ENCODE measurements at regions not wholly inside any gene's neighbourhood (a gene's known extent, or its start where the extent isn't known, plus 50 kb on each side); places are given as distances from the start of the nearest gene placed in this dataset.
"Not testable (repeated sequence)": the region's sequence is repeated elsewhere in the genome, so short reads cannot be mapped to it uniquely, and the experiment has no call there.

GRCh38 chr21:9663914-9664729 lies 857.3 kb upstream of the TPTE start:
- not testable (repeated sequence) for H3K36me3 ChIP-seq (ENCODE audit: insufficient read depth, low read length); H3K9ac ChIP-seq (ENCODE audit: low read length); H3K4me2 ChIP-seq (ENCODE audit: low read depth, low read length, poor library complexity, severe bottlenecking); H2AFZ ChIP-seq (ENCODE audit: low read length); H3K27ac ChIP-seq (ENCODE audit: low read length); H3K27me3 ChIP-seq (ENCODE audit: low read length); H3K4me1 ChIP-seq (ENCODE audit: low read length); H3K9me2 ChIP-seq (replicated peaks; ENCODE audit: insufficient read depth, low read length); H4K20me1 ChIP-seq (ENCODE audit: insufficient read depth, low read depth, low read length); DNase-seq; H3K79me2 ChIP-seq (ENCODE audit: low read length); H3K9me3 ChIP-seq (ENCODE audit: low read length); H3K4me3 ChIP-seq (ENCODE audit: low read length)

GRCh38 chr21:9675811-9676210 lies 845.6 kb upstream of the TPTE start:
- H3K36me3 ChIP-seq (ENCODE audit: insufficient read depth, low read length); H4K20me1 ChIP-seq (ENCODE audit: insufficient read depth, low read depth, low read length); H3K4me2 ChIP-seq (ENCODE audit: low read depth, low read length, poor library complexity, severe bottlenecking); H3K4me1 ChIP-seq (ENCODE audit: low read length); H3K79me2 ChIP-seq (ENCODE audit: low read length); H3K9me2 ChIP-seq (replicated peaks; ENCODE audit: insufficient read depth, low read length); H3K4me3 ChIP-seq (ENCODE audit: low read length); H3K9me3 ChIP-seq (ENCODE audit: low read length); H2AFZ ChIP-seq (ENCODE audit: low read length); H3K27me3 ChIP-seq (ENCODE audit: low read length); H3K27ac ChIP-seq (ENCODE audit: low read length); H3K9ac ChIP-seq (ENCODE audit: low read length); DNase-seq: not testable (repeated sequence)

GRCh38 chr21:9679029-9679428 lies 842.4 kb upstream of the TPTE start:
- H3K27me3 ChIP-seq (ENCODE audit: low read length); H4K20me1 ChIP-seq (ENCODE audit: insufficient read depth, low read depth, low read length); H3K79me2 ChIP-seq (ENCODE audit: low read length); H3K4me3 ChIP-seq (ENCODE audit: low read length); DNase-seq; H3K9me3 ChIP-seq (ENCODE audit: low read length); H3K4me1 ChIP-seq (ENCODE audit: low read length); H2AFZ ChIP-seq (ENCODE audit: low read length); H3K27ac ChIP-seq (ENCODE audit: low read length); H3K36me3 ChIP-seq (ENCODE audit: insufficient read depth, low read length); H3K9me2 ChIP-seq (replicated peaks; ENCODE audit: insufficient read depth, low read length); H3K4me2 ChIP-seq (ENCODE audit: low read depth, low read length, poor library complexity, severe bottlenecking); H3K9ac ChIP-seq (ENCODE audit: low read length): not testable (repeated sequence)

- DNase-seq; H3K36me3 ChIP-seq (ENCODE audit: insufficient read depth, low read length); H4K20me1 ChIP-seq (ENCODE audit: insufficient read depth, low read depth, low read length); H2AFZ ChIP-seq (ENCODE audit: low read length); H3K79me2 ChIP-seq (ENCODE audit: low read length); H3K9me3 ChIP-seq (ENCODE audit: low read length); H3K27ac ChIP-seq (ENCODE audit: low read length); H3K4me1 ChIP-seq (ENCODE audit: low read length); H3K9ac ChIP-seq (ENCODE audit: low read length); H3K27me3 ChIP-seq (ENCODE audit: low read length); H3K4me2 ChIP-seq (ENCODE audit: low read depth, low read length, poor library complexity, severe bottlenecking); H3K9me2 ChIP-seq (replicated peaks; ENCODE audit: insufficient read depth, low read length); H3K4me3 ChIP-seq (ENCODE audit: low read length): not testable (repeated sequence)
These were observed 832.4 kb upstream of the TPTE start for GRCh38 chr21:9688945-9689344.

GRCh38 chr21:9690981-9691380 lies 830.4 kb upstream of the TPTE start:
- H2AFZ ChIP-seq (ENCODE audit: low read length); H3K4me1 ChIP-seq (ENCODE audit: low read length); H4K20me1 ChIP-seq (ENCODE audit: insufficient read depth, low read depth, low read length); H3K4me3 ChIP-seq (ENCODE audit: low read length); H3K27ac ChIP-seq (ENCODE audit: low read length); H3K27me3 ChIP-seq (ENCODE audit: low read length); H3K9me2 ChIP-seq (replicated peaks; ENCODE audit: insufficient read depth, low read length); H3K4me2 ChIP-seq (ENCODE audit: low read depth, low read length, poor library complexity, severe bottlenecking); H3K36me3 ChIP-seq (ENCODE audit: insufficient read depth, low read length); H3K79me2 ChIP-seq (ENCODE audit: low read length); H3K9ac ChIP-seq (ENCODE audit: low read length); DNase-seq; H3K9me3 ChIP-seq (ENCODE audit: low read length): not testable (repeated sequence)

GRCh38 chr21:9695759-9696158 lies 825.6 kb upstream of the TPTE start:
- H3K27ac ChIP-seq (ENCODE audit: low read length); H3K27me3 ChIP-seq (ENCODE audit: low read length); H3K4me2 ChIP-seq (ENCODE audit: low read depth, low read length, poor library complexity, severe bottlenecking); H3K9me3 ChIP-seq (ENCODE audit: low read length); DNase-seq; H2AFZ ChIP-seq (ENCODE audit: low read length); H3K9me2 ChIP-seq (replicated peaks; ENCODE audit: insufficient read depth, low read length); H3K4me1 ChIP-seq (ENCODE audit: low read length); H3K36me3 ChIP-seq (ENCODE audit: insufficient read depth, low read length); H3K79me2 ChIP-seq (ENCODE audit: low read length); H3K9ac ChIP-seq (ENCODE audit: low read length); H3K4me3 ChIP-seq (ENCODE audit: low read length); H4K20me1 ChIP-seq (ENCODE audit: insufficient read depth, low read depth, low read length): not testable (repeated sequence)

- H3K4me3 ChIP-seq (ENCODE audit: low read length); H3K4me2 ChIP-seq (ENCODE audit: low read depth, low read length, poor library complexity, severe bottlenecking); H3K4me1 ChIP-seq (ENCODE audit: low read length); H3K9ac ChIP-seq (ENCODE audit: low read length); H3K27me3 ChIP-seq (ENCODE audit: low read length); H3K36me3 ChIP-seq (ENCODE audit: insufficient read depth, low read length); H3K9me2 ChIP-seq (replicated peaks; ENCODE audit: insufficient read depth, low read length); H3K27ac ChIP-seq (ENCODE audit: low read length); H3K79me2 ChIP-seq (ENCODE audit: low read length); H4K20me1 ChIP-seq (ENCODE audit: insufficient read depth, low read depth, low read length); H2AFZ ChIP-seq (ENCODE audit: low read length); DNase-seq; H3K9me3 ChIP-seq (ENCODE audit: low read length): not testable (repeated sequence)
These were observed 823.6 kb upstream of the TPTE start for GRCh38 chr21:9697751-9698150.

GRCh38 chr21:9705016-9705415 lies 816.4 kb upstream of the TPTE start:
- H3K9me3 ChIP-seq (ENCODE audit: low read length); H3K36me3 ChIP-seq (ENCODE audit: insufficient read depth, low read length); H3K79me2 ChIP-seq (ENCODE audit: low read length): not testable (repeated sequence)

GRCh38 chr21:9705455-9705854 lies 815.9 kb upstream of the TPTE start:
- H3K79me2 ChIP-seq (ENCODE audit: low read length); H3K4me2 ChIP-seq (ENCODE audit: low read depth, low read length, poor library complexity, severe bottlenecking); H4K20me1 ChIP-seq (ENCODE audit: insufficient read depth, low read depth, low read length); DNase-seq; H3K4me3 ChIP-seq (ENCODE audit: low read length); H3K9me2 ChIP-seq (replicated peaks; ENCODE audit: insufficient read depth, low read length); H3K27me3 ChIP-seq (ENCODE audit: low read length); H3K9ac ChIP-seq (ENCODE audit: low read length); H3K27ac ChIP-seq (ENCODE audit: low read length); H3K4me1 ChIP-seq (ENCODE audit: low read length); H3K36me3 ChIP-seq (ENCODE audit: insufficient read depth, low read length); H2AFZ ChIP-seq (ENCODE audit: low read length); H3K9me3 ChIP-seq (ENCODE audit: low read length): not testable (repeated sequence)

More at GRCh38 chr21:9705016-9705415, 816.4 kb upstream of the TPTE start:
- not testable (repeated sequence) for H3K4me3 ChIP-seq (ENCODE audit: low read length); H3K9me2 ChIP-seq (replicated peaks; ENCODE audit: insufficient read depth, low read length); H3K4me2 ChIP-seq (ENCODE audit: low read depth, low read length, poor library complexity, severe bottlenecking); H2AFZ ChIP-seq (ENCODE audit: low read length); H3K27ac ChIP-seq (ENCODE audit: low read length); H4K20me1 ChIP-seq (ENCODE audit: insufficient read depth, low read depth, low read length); DNase-seq; H3K9ac ChIP-seq (ENCODE audit: low read length); H3K4me1 ChIP-seq (ENCODE audit: low read length); H3K27me3 ChIP-seq (ENCODE audit: low read length)
